ENCODE measurements at regions not wholly inside any gene's neighbourhood (a gene's known extent, or its start where the extent isn't known, plus 50 kb on each side); places are given as distances from the start of the nearest gene placed in this dataset.

- TF ChIP-seq, protein P1, sequence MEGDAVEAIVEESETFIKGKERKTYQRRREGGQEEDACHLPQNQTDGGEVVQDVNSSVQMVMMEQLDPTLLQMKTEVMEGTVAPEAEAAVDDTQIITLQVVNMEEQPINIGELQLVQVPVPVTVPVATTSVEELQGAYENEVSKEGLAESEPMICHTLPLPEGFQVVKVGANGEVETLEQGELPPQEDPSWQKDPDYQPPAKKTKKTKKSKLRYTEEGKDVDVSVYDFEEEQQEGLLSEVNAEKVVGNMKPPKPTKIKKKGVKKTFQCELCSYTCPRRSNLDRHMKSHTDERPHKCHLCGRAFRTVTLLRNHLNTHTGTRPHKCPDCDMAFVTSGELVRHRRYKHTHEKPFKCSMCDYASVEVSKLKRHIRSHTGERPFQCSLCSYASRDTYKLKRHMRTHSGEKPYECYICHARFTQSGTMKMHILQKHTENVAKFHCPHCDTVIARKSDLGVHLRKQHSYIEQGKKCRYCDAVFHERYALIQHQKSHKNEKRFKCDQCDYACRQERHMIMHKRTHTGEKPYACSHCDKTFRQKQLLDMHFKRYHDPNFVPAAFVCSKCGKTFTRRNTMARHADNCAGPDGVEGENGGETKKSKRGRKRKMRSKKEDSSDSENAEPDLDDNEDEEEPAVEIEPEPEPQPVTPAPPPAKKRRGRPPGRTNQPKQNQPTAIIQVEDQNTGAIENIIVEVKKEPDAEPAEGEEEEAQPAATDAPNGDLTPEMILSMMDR (IDR thresholded peaks at IDR 0.05; ENCODE audit: insufficient read depth, low read depth, low read length, missing control alignments), result no peak
- no peak overlapping the region for H3K4me3 ChIP-seq (ENCODE audit: low read length)
- DNase-seq (ENCODE audit: low read depth), result no peak
These were observed 181.6 kb downstream of the MYCN start for GRCh38 chr2:16121986-16122390.

- TF ChIP-seq, protein P1 (IDR thresholded peaks at IDR 0.05; ENCODE audit: insufficient read depth, low read depth, low read length, missing control alignments), result no peak
- DNase-seq (ENCODE audit: low read depth), result no peak
These were observed 181.1 kb downstream of the MYCN start for GRCh38 chr2:16121231-16121985.

DNA sequence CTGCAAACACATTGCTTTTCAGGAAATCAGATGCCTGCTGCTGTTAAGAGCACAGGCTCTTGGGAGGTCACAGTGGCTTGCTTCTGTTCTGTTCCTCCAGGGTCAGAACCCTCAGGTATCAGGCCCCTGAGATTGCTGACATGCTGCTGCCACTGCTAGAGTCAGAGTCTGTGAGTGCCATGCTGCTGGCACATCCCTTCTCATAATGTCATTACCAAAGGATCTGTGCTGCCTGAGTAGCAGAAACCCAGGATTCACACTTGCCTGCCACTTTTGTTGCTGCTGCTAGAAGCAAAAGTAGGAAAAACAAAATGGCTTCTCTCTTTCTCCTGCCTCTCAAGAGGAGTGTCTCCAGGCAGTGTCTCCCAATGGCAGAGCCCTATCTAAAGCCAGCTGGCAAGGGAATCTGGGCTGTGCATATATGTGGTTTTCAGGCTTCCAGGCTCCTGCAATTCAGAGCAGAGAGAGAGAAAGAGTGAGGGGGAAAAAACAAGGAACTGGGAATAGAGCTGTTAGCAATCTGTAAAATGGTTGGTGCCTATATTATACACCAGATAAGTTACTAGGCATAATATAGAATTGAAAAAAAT is 180.3 kb downstream of the MYCN start:
- DNase-seq (ENCODE audit: low read depth), result no peak
- TF ChIP-seq, protein P1 (IDR thresholded peaks at IDR 0.05; ENCODE audit: insufficient read depth, low read depth, low read length, missing control alignments), result no peak
- H3K4me3 ChIP-seq (ENCODE audit: low read length), result no peak overlapping the region

More at GRCh38 chr2:16121231-16121985, 181.1 kb downstream of the MYCN start:
- no peak overlapping the region for H3K4me3 ChIP-seq (ENCODE audit: low read length)

GRCh38 chr2:16119741-16120140 is 179.4 kb downstream of the MYCN start:
- TF ChIP-seq, protein P1 (IDR thresholded peaks at IDR 0.05; ENCODE audit: insufficient read depth, low read depth, low read length, missing control alignments), result no peak
- no peak for DNase-seq (ENCODE audit: low read depth)
- no peak overlapping the region for H3K4me3 ChIP-seq (ENCODE audit: low read length)

DNA sequence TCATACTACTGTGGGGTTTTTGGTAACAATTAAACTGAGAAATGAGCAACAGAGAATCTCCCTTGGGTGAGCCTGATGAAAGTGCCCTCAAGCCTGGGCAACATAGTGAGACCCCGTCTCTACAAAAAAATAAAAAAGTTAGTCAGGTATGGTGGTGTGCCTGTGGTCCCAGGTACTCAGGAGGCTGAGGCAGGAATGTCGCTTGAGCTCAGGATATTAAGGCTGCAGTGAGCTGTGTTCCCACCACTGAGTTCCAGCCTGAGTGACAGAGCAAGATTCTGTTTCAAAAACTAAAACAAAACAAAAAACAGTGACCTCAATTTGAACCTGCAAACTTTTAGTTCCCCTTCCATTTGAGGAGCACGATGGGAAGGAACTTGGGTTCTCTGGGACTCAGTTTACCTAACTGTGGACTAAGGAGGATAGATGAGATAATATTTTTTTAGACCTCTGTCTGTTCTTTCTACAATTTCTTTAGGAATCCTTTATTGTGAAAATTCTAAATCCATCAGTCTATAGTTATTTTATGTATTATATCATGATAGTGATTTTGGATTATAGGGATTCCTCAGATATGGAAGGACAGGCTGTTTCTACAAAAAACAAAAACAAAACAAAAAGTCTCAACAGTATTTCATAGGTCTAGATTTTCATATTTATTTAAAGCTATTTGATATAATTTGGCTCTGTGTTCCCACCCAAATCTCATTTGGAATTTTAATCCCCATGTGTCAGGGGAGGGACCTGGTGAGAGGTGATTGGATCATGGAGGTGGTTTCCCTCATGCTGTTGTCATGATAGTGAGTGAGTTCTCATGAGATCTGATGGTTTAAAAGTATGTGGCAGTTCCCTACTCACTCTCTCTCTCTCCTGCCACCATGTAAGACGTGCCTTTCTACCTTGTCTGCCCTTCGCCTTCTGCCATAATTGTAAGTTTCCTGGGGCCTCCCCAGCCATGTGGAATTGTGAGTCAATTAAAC is 178.6 kb downstream of the MYCN start:
- DNase-seq (ENCODE audit: low read depth), result no peak
- TF ChIP-seq, protein P1 (IDR thresholded peaks at IDR 0.05; ENCODE audit: insufficient read depth, low read depth, low read length, missing control alignments), result no peak
- no peak overlapping the region for H3K4me3 ChIP-seq (ENCODE audit: low read length)

DNA sequence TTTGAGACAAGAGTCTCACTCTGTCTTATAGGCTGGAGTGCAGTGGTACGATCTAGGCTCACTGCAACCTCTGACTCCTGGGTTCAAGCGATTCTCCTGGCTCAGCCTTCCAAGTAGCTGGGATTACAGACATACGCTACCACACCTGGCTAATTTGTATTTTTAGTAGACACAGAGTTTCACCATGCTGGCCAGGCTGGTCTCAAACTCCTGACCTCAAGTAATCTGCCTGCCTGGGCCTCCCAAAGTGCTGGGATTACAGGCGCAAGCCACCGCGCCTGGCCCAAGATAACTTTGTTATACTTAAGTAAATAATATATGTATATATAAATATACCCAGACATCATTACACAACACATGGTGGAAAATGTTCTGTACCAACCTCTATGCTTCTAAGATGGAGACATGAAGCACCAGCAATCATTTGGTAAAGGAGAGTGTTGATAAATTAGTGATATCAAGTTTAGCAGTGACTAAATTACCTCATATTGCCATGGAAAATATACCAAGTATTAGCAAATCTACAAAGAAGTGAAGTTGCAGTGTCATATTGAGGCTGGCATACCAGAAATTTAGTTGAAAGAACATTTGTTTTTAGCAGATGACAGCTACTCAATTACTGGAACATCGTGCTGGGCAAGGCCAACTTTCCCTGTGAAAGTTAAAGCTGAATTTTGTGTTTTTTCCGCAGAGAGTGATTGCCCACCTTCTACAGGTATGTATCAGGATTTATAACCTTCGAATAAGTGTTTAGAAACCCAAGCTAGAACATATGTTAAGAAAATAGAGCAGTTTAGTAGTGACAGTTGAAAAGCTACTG is 177.7 kb downstream of the MYCN start:
- TF ChIP-seq, protein P1 (IDR thresholded peaks at IDR 0.05; ENCODE audit: insufficient read depth, low read depth, low read length, missing control alignments), result no peak
- no peak for DNase-seq (ENCODE audit: low read depth)

More for the DNA sequence above, 177.7 kb downstream of the MYCN start:
- H3K4me3 ChIP-seq (ENCODE audit: low read length), result no peak overlapping the region

All from epithelial cell of esophagus (primary cell).